Activated T-helper 2 cell treated with anti-CD3 and anti-CD28 coated beads, Interferon-gamma antibody, Interleukin-2, Interleukin-4, amounts not matched to agents 10 μg/mL and 5 μg/mL and 100 μg/mL, durations not matched to agents 14 hours and 24 hours and 36 hours (primary cell): ENCODE measurements at regions not wholly inside any gene's neighbourhood (a gene's known extent, or its start where the extent isn't known, plus 50 kb on each side); places are given as distances from the start of the nearest gene placed in this dataset.

Source experiments
- DNase-seq: peaks from one replicate; pipeline ENCODE4 v3.0.0; 2021; ENCODE audit warnings: low spot score
- H3K27ac Mint-ChIP-seq: one replicate; pipeline ENCODE4 v1.8.0; 2021; ENCODE audit warnings: mixed read lengths
- H3K27me3 Mint-ChIP-seq: one replicate; pipeline ENCODE4 v1.8.0; 2021; ENCODE audit warnings: low read depth, mixed read lengths
- H3K36me3 Mint-ChIP-seq: one replicate; pipeline ENCODE4 v1.8.0; 2021; ENCODE audit warnings: low read depth, mixed read lengths
- H3K4me1 Mint-ChIP-seq: one replicate; pipeline ENCODE4 v1.8.0; 2021; ENCODE audit warnings: low read depth, mixed read lengths
- H3K4me3 Mint-ChIP-seq: one replicate; pipeline ENCODE4 v1.8.0; 2021; ENCODE audit warnings: low read depth, mild to moderate bottlenecking, moderate library complexity, mixed read lengths
- H3K9me3 Mint-ChIP-seq: one replicate; pipeline ENCODE4 v1.8.0; 2021; ENCODE audit warnings: mixed read lengths
- intact Hi-C: fragments of 100-400 bp; cut with micrococcal nuclease; formaldehyde crosslinking; loops from one replicate; pipeline ENCODE4 v1.15.1; 2023

DNA sequence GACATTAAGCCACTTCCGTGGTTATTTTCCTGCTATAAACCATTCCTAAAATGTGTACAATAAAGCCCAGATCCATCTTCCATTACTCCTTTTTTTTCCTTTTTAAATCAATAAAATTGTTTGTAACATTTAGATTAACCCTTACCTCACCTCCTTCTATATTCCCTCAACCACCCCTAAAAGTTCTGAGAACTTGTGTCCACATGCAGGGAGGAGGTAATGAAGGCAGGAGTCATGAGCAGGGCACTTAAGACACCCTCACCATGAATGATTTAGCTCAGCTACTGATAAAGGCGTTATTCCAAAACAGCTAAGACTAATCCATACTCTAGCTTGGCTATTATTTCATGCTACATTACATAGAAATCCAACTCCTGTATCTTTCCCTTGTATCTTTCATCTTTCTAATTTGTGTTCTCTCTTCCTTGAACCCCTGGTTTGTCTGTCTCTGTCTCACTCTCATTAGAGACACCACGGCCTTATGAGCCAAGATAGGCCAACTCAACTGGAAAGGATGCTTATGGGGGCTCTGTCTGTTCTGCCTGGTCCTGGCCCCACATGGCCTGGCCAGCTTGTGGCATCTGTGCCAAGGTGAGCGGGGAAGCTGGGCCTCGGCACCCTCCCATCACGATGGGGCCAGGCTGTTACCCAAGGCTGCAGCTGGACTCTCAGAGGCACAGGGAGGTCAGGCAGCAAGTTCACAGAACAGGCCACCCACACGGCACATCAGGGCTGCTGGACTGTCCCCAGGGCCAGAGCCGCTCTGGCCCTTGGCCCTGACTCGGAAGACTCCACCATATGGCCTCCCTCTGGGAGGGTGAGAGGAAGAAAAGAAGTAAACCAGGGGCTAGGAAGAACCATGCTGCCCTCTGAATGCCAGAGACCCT is 294.4 kb downstream of the SOX9 start:
- Mint-ChIP-seq H3K9me3 (peaks cover 17% of the 10 kb centered on the region), H3K4me1 (no peaks in the 10 kb centered on the region), H3K27me3 (no peaks in the 10 kb centered on the region), H3K4me3 (no peak overlapping the region), H3K36me3 (no peaks in the 10 kb centered on the region), H3K27ac (no peak overlapping the region)
- intact Hi-C loops: no loop called here
- no peak for DNase-seq

DNA sequence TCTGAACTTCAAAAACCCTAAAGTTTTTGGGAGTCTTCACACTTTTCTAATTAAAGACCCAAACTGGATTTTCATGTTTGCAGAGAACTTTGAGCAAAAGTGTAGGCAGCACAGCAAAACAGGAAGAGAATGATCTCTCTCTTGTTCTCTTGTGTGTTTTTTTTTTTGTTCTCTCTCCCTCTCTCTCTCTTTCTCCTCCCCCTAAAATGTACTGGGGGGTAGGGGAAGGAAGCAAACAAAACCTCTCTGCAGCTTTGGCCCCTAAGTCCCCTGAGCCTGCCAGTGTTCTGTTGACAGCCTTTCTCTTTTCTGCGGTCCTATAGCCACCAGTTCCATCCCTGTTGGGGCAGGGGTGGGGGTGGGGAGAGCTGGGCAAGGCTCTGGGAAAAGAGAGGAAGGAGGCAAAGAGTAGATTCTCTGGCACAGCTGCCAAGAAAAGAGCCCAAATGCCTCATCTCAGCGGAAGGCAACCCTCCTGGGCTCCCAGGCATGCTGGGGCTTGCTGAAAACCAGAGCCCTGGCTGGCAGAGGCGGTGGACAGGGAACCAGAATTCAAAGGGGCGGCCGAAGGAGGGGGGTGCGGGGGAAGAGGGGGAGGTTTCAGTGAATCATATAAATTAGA is 295.3 kb downstream of the SOX9 start:
- Mint-ChIP-seq H3K27me3 (no peaks in the 10 kb centered on the region), H3K4me1 (no peaks in the 10 kb centered on the region), H3K36me3 (no peaks in the 10 kb centered on the region)

DNA sequence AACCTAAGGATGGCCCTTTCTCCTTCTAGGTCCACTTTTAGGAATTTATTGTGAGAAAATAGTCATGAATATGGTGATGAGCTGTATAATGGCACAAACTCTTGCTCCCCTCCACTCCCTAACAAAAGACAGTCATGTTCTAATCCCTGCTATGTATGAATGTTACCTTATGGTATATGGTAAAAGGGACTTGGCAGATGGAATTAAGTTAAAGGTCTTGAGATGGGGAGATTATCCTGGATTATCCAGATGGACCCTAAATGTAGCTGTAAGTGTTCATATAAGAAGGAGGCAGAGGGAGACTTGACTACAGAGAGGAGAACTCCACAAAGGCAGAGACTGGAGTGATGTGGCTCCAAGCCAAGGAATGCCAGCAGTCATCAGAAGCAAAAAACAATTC is 296.1 kb downstream of the SOX9 start:
- no peaks in the 10 kb centered on the region for H3K36me3 Mint-ChIP-seq
- peaks cover 4% of the 10 kb centered on the region for H3K4me1 Mint-ChIP-seq
- no peak overlapping the region for H3K4me3 Mint-ChIP-seq
- H3K27ac Mint-ChIP-seq: no peak overlapping the region
- intact Hi-C loops: no loop called here
- H3K9me3 Mint-ChIP-seq: peaks cover 17% of the 10 kb centered on the region
- DNase-seq: no peak
- H3K27me3 Mint-ChIP-seq: no peaks in the 10 kb centered on the region

More for the DNA sequence above, 295.3 kb downstream of the SOX9 start:
- Mint-ChIP-seq H3K9me3 (peaks cover 17% of the 10 kb centered on the region), H3K27ac (no peak overlapping the region), H3K4me3 (no peak overlapping the region)
- intact Hi-C loops: no loop called here
- no peak for DNase-seq

GRCh38 chr17:72417627-72418026 is 296.8 kb downstream of the SOX9 start:
- Mint-ChIP-seq H3K36me3 (no peaks in the 10 kb centered on the region), H3K27me3 (no peaks in the 10 kb centered on the region), H3K27ac (no peak overlapping the region), H3K4me1 (peaks cover 4% of the 10 kb centered on the region), H3K9me3 (peaks cover 17% of the 10 kb centered on the region), H3K4me3 (no peak overlapping the region)
- intact Hi-C loops: no loop called here
- DNase-seq: no peak

DNA sequence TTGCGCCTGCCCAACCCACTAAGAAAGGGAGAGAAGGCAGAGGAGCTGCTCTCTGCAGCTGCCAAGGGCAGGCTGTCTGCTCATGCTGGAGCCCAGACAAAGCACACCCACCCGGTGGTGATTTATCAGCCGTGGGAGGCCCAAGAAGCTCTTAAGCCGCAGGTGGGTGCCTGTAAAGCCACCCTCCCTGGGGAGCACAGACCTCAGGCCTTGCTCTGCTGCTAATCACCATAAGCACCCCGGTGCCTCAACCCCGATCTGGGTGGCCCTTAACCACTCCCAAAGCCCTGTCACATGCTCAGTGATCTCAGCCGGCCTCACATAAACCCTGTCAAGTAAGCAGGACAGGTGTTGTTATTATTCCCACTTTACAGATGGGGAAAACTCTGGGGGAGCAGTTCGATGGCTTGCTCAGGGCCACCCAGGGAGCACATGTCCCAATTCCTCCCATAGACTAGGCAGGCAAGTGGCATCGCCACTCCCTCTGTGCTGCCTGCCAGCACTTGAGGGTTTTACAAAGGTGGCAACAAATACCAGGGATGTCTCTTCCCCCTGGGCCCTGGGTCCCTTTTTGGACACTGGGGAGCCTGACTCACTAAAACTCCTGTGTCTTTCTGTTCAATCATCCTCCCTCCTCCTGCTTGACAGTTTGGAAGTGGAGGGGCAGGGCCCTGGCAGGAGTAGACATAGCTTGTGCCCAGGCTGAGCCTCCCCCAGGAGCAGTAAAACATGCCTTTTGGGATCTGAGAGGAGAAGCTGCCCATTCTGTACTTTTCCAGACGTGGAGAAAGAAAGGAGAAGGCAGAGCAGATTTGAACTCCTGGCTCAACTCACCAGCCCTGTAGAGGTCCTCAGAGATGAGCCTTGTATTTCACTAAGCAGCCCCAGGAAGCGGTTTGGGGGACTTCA is 299.3 kb downstream of the SOX9 start:
- Mint-ChIP-seq H3K27me3 (no peaks in the 10 kb centered on the region), H3K9me3 (peaks cover 12% of the 10 kb centered on the region), H3K4me1 (peaks cover 4% of the 10 kb centered on the region), H3K4me3 (no peak overlapping the region), H3K36me3 (no peaks in the 10 kb centered on the region), H3K27ac (no peak overlapping the region)
- intact Hi-C loops: no loop called here
- DNase-seq: no peak

GRCh38 chr17:72420775-72421127 is 299.9 kb downstream of the SOX9 start:
- no peak for DNase-seq
- intact Hi-C loops: no loop called here
- Mint-ChIP-seq H3K4me3 (no peak overlapping the region), H3K36me3 (no peaks in the 10 kb centered on the region), H3K4me1 (peaks cover 4% of the 10 kb centered on the region), H3K27me3 (no peaks in the 10 kb centered on the region), H3K27ac (no peak overlapping the region), H3K9me3 (peaks cover 12% of the 10 kb centered on the region)

GRCh38 chr17:72421128-72422092 is 300.6 kb downstream of the SOX9 start:
- H3K36me3 Mint-ChIP-seq: no peaks in the 10 kb centered on the region
- H3K9me3 Mint-ChIP-seq: peaks cover 12% of the 10 kb centered on the region
- intact Hi-C loops: no loop called here
- H3K4me3 Mint-ChIP-seq: no peak overlapping the region
- DNase-seq: no peak
- H3K4me1 Mint-ChIP-seq: peaks cover 4% of the 10 kb centered on the region
- H3K27me3 Mint-ChIP-seq: no peaks in the 10 kb centered on the region
- no peak overlapping the region for H3K27ac Mint-ChIP-seq

DNA sequence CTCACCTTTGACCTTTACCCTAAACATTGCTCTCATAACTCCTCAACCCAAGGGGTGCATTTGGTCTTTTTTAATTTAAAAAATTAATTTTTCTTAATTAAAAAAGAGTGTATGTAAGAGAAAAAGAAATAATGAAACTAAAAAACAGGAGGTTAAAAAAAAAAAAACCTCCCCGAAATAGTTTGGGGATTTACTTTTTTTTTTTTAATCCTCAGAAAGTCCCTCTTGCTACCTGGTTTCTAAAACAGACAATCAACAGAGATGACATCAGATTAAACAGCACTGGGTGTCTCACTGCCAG is 301.3 kb downstream of the SOX9 start:
- Mint-ChIP-seq H3K9me3 (peaks cover 7% of the 10 kb centered on the region), H3K27me3 (no peaks in the 10 kb centered on the region), H3K4me1 (peaks cover 4% of the 10 kb centered on the region), H3K36me3 (no peaks in the 10 kb centered on the region), H3K27ac (no peak overlapping the region), H3K4me3 (no peak overlapping the region)
- intact Hi-C loops: no loop called here
- no peak for DNase-seq

- H3K4me1 Mint-ChIP-seq: peaks cover 4% of the 10 kb centered on the region
- no peak overlapping the region for H3K4me3 Mint-ChIP-seq
- intact Hi-C loops: no loop called here
- no peaks in the 10 kb centered on the region for H3K27me3 Mint-ChIP-seq
- DNase-seq: no peak
- no peak overlapping the region for H3K27ac Mint-ChIP-seq
- H3K36me3 Mint-ChIP-seq: no peaks in the 10 kb centered on the region
- peaks cover 5% of the 10 kb centered on the region for H3K9me3 Mint-ChIP-seq
Measured at GRCh38 chr17:72422505-72423285, 301.9 kb downstream of the SOX9 start.

DNA sequence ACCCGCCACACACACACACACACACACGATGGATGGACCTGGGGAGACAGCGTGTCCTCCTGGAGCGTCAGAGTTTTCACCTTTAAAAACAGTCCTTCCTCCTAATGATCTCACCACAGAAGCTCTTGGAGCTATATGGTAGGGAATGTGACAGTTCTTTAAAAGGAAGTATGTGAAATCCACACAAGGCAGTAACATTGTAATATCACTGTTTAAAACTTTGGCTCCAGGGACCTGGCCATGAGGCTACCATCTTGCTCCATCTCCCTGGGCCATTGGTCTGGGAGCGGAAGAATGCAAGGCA is 302.4 kb downstream of the SOX9 start:
- Mint-ChIP-seq H3K4me1 (peaks cover 4% of the 10 kb centered on the region), H3K4me3 (no peak overlapping the region), H3K36me3 (no peaks in the 10 kb centered on the region), H3K9me3 (peaks cover 2% of the 10 kb centered on the region), H3K27me3 (no peaks in the 10 kb centered on the region), H3K27ac (no peak overlapping the region)
- no peak for DNase-seq
- intact Hi-C loops: no loop called here

DNA sequence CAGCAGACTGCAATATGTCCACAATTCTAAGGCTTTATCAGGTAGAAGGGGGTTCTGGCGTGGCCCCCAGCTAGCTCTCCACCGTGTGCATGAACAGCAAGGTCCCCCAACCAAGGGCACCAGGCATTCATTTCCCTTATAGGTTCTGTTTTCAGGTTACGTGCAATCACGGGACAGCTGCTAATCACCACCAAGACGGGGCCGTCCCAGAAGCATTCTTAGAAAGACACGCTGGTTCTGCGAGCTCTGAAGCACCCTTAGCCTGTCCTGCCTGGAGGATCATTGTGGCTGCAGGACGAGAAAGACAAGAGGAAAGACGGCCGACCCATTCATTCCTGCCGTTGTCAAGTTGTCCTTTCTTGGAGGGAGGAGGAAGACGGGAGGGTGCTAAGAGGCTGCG is 302.9 kb downstream of the SOX9 start:
- H3K9me3 Mint-ChIP-seq: no peaks in the 10 kb centered on the region
- no peaks in the 10 kb centered on the region for H3K36me3 Mint-ChIP-seq
- H3K4me1 Mint-ChIP-seq: peaks cover 4% of the 10 kb centered on the region
- intact Hi-C loops: no loop called here
- H3K27me3 Mint-ChIP-seq: no peaks in the 10 kb centered on the region
- no peak for DNase-seq
- no peak overlapping the region for H3K27ac Mint-ChIP-seq
- no peak overlapping the region for H3K4me3 Mint-ChIP-seq
